Uterus (tissue), 3 donors: ENCODE measurements at regions not wholly inside any gene's neighbourhood (a gene's known extent, or its start where the extent isn't known, plus 50 kb on each side); places are given as distances from the start of the nearest gene placed in this dataset.

Experiments
- DNase-seq, 2 donors: peaks; one replicate each; pipeline ENCODE4 v3.0.0-alpha.2; 2019 to 2020
- H3K27ac ChIP-seq, 2 donors: fragments of 200-600 bp; sonication (generic); 1 replicate in 1 of 2; 2 replicates in 1 of 2; pipeline ENCODE4 v1.5.1; 2016 to 2018
- H3K27me3 ChIP-seq, 2 donors: fragments of 200-600 bp; sonication (generic); one replicate each; pipeline ENCODE4 v1.5.1; 2018 to 2019; ENCODE audit warnings: control low read depth in 1 of 2
- H3K36me3 ChIP-seq, 2 donors: fragments of 200-600 bp; sonication (generic); one replicate each; pipeline ENCODE4 v1.5.1; 2019; ENCODE audit warnings: control low read depth in 1 of 2
- H3K4me1 ChIP-seq, 2 donors: fragments of 200-600 bp; sonication (generic); one replicate each; pipeline ENCODE4 v1.5.1; 2018 to 2019; ENCODE audit warnings: control low read depth in 1 of 2
- H3K4me3 ChIP-seq, 2 donors: fragments of 200-600 bp; sonication (generic); 1 replicate in 1 of 2; 2 replicates in 1 of 2; pipeline ENCODE4 v1.5.1; 2018 to 2019; ENCODE audit warnings: mild to moderate bottlenecking in 1 of 2
- H3K9me3 ChIP-seq, 2 donors: fragments of 200-600 bp; sonication (generic); one replicate each; pipeline ENCODE4 v1.5.1; 2019; ENCODE audit warnings: control low read depth in 1 of 2
- CTCF ChIP-seq, 4 experiments: fragments of 200-600 bp in 2 of 4; fragments of 450-650 bp in 2 of 4; sonication (generic) in 2 of 4; IDR thresholded peaks; one replicate each; pipeline ENCODE4 v1.5.1; 2016 to 2019; ENCODE audit warnings: antibody characterized with exemption in 4 of 4, mild to moderate bottlenecking in 2 of 4, moderate library complexity in 1 of 4
- POLR2A ChIP-seq, 2 donors: fragments of 450-650 bp; IDR thresholded peaks; one replicate each; pipeline ENCODE4 v1.6.1; 2016; ENCODE audit warnings: antibody characterized with exemption in 2 of 2, mild to moderate bottlenecking in 1 of 2, moderate library complexity in 1 of 2
- intact Hi-C: fragments of 100-400 bp; cut with DNase I; formaldehyde crosslinking; loops from one replicate; pipeline ENCODE4 v1.15.1; 2023; ENCODE audit warnings: low total_unique reads
- donor health status: DM: yes; HTN: yes; CAD: no.

GRCh38 chr4:170868170-170868569 is 778.4 kb upstream of the AADAT start:
- intact Hi-C loops, result no loop called here
- Histone ChIP-seq H3K27ac (no peak overlapping the region), H3K4me3 (no peak overlapping the region), H3K27me3 (no peaks in the 10 kb centered on the region), H3K4me1 (no peaks in the 10 kb centered on the region), H3K9me3 (no peaks in the 10 kb centered on the region), H3K36me3 (no peaks in the 10 kb centered on the region)
- TF ChIP-seq CTCF (IDR thresholded peaks at IDR 0.05) (no peak), POLR2A (IDR thresholded peaks at IDR 0.05) (no peak)
- DNase-seq, result no peak

GRCh38 chr4:170854097-170854496 is 764.3 kb upstream of the AADAT start:
- Histone ChIP-seq H3K9me3 (no peaks in the 10 kb centered on the region), H3K4me1 (no peaks in the 10 kb centered on the region), H3K27me3 (no peaks in the 10 kb centered on the region), H3K4me3 (no peak overlapping the region), H3K36me3 (no peaks in the 10 kb centered on the region), H3K27ac (no peak overlapping the region)
- intact Hi-C loops, result no loop called here
- DNase-seq, result no peak
- no peak for TF ChIP-seq CTCF (IDR thresholded peaks at IDR 0.05)
- no peak for TF ChIP-seq POLR2A (IDR thresholded peaks at IDR 0.05)

- no peak overlapping the region for H3K27ac ChIP-seq
- H3K9me3 ChIP-seq, result no peaks in the 10 kb centered on the region
- H3K27me3 ChIP-seq, result no peaks in the 10 kb centered on the region
- H3K4me1 ChIP-seq, result no peaks in the 10 kb centered on the region
- H3K36me3 ChIP-seq, result no peaks in the 10 kb centered on the region
- intact Hi-C loops, result no loop called here
- peak in 2 of 4 experiments; percentile 27 to 39 for TF ChIP-seq CTCF (IDR thresholded peaks at IDR 0.05)
- no peak for TF ChIP-seq POLR2A (IDR thresholded peaks at IDR 0.05)
- no peak overlapping the region for H3K4me3 ChIP-seq
- DNase-seq, result peak in 1 of 2 donors; percentile 11
Measured at GRCh38 chr4:170853422-170854021, 763.8 kb upstream of the AADAT start.

- intact Hi-C loops, result no loop called here
Measured at GRCh38 chr4:170849969-170850368, 760.2 kb upstream of the AADAT start.

More at GRCh38 chr4:170849969-170850368, 760.2 kb upstream of the AADAT start:
- no peaks in the 10 kb centered on the region for H3K27me3 ChIP-seq
- DNase-seq, result no peak
- no peaks in the 10 kb centered on the region for H3K4me1 ChIP-seq
- no peak overlapping the region for H3K27ac ChIP-seq
- H3K9me3 ChIP-seq, result no peaks in the 10 kb centered on the region
- no peaks in the 10 kb centered on the region for H3K36me3 ChIP-seq
- no peak overlapping the region for H3K4me3 ChIP-seq
- TF ChIP-seq POLR2A (IDR thresholded peaks at IDR 0.05) (no peak), CTCF (IDR thresholded peaks at IDR 0.05) (no peak)
